GM12872 (cell line): ENCODE measurements at regions not wholly inside any gene's neighbourhood (a gene's known extent, or its start where the extent isn't known, plus 50 kb on each side); places are given as distances from the start of the nearest gene placed in this dataset.

Experiments
- TF ChIP-seq, protein P1 (sequence below): IDR thresholded peaks from 3 replicates; pipeline ENCODE4 v1.5.1; 2011; ENCODE audit warnings: low read depth, mild to moderate bottlenecking, low read length, moderate library complexity; ENCODE audit not compliant: insufficient read depth

DNA sequence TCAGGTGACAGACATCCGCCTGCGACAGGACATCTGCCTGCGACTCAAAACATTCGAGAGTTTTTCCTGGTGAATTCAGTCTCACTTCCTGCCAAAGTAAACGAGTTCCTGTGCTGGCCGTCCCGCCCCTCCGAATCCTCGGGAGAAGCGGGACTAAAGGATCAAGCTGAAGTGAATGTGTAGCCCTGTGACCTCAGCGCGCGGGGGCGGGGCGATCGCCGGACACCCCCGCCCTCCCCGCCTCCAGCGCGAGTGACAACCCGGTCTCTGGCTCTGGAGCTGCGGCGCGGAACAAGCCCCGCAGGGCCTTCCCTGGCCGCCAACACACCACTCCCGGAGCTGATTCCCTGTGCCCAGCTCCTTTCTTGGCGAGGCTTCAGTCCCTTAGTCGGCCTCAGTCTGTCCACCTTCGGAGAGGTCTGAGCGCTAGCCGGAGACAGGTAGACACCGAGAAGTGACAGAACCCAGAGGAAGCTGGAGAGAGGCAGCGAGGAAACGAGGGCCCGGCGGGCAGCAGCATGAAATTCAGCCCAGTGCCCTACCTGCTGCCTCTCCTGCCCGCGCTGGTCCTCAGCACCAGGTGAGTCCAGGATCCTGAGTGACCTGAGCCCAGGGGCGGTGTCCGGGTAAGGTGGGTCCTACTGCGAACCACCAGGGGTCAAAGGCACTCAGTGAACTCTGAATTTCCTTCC lies 766.4 kb upstream of the LUZP2 start:
- TF ChIP-seq, protein P1, sequence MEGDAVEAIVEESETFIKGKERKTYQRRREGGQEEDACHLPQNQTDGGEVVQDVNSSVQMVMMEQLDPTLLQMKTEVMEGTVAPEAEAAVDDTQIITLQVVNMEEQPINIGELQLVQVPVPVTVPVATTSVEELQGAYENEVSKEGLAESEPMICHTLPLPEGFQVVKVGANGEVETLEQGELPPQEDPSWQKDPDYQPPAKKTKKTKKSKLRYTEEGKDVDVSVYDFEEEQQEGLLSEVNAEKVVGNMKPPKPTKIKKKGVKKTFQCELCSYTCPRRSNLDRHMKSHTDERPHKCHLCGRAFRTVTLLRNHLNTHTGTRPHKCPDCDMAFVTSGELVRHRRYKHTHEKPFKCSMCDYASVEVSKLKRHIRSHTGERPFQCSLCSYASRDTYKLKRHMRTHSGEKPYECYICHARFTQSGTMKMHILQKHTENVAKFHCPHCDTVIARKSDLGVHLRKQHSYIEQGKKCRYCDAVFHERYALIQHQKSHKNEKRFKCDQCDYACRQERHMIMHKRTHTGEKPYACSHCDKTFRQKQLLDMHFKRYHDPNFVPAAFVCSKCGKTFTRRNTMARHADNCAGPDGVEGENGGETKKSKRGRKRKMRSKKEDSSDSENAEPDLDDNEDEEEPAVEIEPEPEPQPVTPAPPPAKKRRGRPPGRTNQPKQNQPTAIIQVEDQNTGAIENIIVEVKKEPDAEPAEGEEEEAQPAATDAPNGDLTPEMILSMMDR: no peak

- TF ChIP-seq, protein P1: no peak
Observed at GRCh38 chr11:23732026-23732425, 764.8 kb upstream of the LUZP2 start.

GRCh38 chr11:23746896-23747295 lies 750.0 kb upstream of the LUZP2 start:
- TF ChIP-seq, protein P1: no peak

DNA sequence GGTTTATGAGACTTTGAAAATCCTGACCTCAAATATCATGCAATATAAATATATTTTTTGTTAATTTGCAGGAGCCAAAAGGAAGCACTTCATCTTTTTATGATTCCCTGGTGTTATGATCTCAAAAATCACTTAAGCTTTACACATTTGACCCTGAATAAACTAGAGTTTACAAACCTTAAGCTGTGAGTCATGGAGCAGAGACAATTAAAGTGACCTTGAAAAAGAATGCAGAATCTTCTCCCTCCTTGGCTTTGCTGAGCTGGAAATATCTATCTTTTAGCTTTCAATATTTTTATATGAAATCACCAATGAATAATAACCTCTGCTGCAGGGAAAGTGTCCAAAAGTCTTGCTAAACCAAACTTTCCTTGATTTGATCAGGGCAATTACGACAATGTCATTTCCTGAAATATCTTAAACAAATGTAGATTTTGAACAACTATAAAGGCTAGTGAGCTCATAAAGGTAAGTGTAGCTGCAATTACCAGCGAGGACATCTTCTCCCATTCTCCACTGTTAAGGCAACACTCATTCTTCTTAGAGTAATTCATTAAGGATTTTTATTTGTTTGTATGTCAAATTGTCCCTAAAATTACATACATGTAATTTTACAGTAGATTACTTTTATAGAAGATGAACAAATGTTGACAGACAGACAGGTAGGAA lies 747.0 kb upstream of the LUZP2 start:
- TF ChIP-seq, protein P1: no peak

- TF ChIP-seq, protein P1: no peak
Observed at GRCh38 chr11:23751280-23751679, 745.6 kb upstream of the LUZP2 start.

DNA sequence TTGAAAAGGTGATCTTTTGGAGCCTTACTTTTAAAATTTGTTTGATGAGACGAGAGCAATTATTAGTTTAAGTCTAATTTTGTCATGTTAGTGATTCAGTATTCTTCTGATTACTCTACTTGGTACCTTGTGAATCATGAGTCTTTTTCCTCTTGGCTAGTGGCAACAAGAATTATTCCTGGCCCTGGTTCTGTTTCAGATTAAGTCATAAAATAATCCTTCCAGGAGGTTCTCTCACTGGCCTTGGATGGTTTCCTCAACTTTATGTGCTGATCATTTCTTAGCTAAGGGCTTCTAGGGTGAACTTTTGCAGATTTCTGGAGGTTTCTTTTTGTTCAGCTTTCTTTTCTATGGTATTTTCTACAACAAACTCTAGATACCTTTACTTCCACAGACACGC lies 741.8 kb upstream of the LUZP2 start:
- TF ChIP-seq, protein P1: no peak

DNA sequence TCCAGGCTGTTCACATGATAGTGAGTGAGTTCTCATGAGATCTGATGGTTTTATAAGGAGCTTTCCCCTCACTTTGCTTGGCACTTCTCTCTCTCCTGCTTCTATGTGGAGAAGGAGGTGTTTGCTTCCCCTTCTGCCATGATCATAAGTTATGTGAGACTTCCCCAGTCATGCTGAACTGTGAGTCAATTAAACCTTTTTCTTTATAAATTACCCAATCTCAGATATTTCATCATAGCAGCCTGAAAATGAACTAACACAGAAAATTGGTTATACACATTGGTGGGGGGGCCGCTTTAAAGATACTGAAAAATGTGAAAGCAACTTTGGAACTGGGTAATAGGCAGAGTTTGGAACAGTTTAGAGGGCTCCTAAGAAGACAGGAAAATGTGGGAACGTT lies 741.1 kb upstream of the LUZP2 start:
- TF ChIP-seq, protein P1: no peak
